HEK293 (cell line): ENCODE measurements at regions not wholly inside any gene's neighbourhood (a gene's known extent, or its start where the extent isn't known, plus 50 kb on each side); places are given as distances from the start of the nearest gene placed in this dataset.

Source experiments
- BCL11B ChIP-seq: fragments of 450-650 bp; formaldehyde crosslinking; IDR thresholded peaks from 2 replicates; pipeline ENCODE4 v1.5.1; 2016; ENCODE audit warnings: low read depth, missing biosample characterization, missing genetic modification characterization
- KLF10 ChIP-seq: fragments of 450-650 bp; IDR thresholded peaks from 2 replicates; pipeline ENCODE4 v1.5.1; 2018; ENCODE audit warnings: missing biosample characterization, mild to moderate bottlenecking, missing genetic modification characterization
- ZNF426 ChIP-seq: fragments of 450-650 bp; formaldehyde crosslinking; IDR thresholded peaks from 2 replicates; pipeline ENCODE4 v1.5.1; 2017; ENCODE audit warnings: missing biosample characterization, missing genetic modification characterization, mild to moderate bottlenecking, inconsistent platforms, moderate library complexity
- ZNF626 ChIP-seq: fragments of 450-650 bp; sonication (Bioruptor Pico); formaldehyde crosslinking; IDR thresholded peaks from 2 replicates; pipeline ENCODE4 v1.5.1; 2018; ENCODE audit warnings: missing biosample characterization, missing genetic modification characterization, inconsistent platforms
- TF ChIP-seq, protein P1 (sequence below): fragments of 450-650 bp; formaldehyde crosslinking; IDR thresholded peaks from 2 replicates; pipeline ENCODE4 v1.5.1; 2016; ENCODE audit warnings: missing biosample characterization, missing genetic modification characterization
- TF ChIP-seq, protein P2 (sequence below): fragments of 450-650 bp; formaldehyde crosslinking; IDR thresholded peaks from 2 replicates; pipeline ENCODE4 v1.5.1; 2016; ENCODE audit warnings: missing biosample characterization, missing genetic modification characterization

DNA sequence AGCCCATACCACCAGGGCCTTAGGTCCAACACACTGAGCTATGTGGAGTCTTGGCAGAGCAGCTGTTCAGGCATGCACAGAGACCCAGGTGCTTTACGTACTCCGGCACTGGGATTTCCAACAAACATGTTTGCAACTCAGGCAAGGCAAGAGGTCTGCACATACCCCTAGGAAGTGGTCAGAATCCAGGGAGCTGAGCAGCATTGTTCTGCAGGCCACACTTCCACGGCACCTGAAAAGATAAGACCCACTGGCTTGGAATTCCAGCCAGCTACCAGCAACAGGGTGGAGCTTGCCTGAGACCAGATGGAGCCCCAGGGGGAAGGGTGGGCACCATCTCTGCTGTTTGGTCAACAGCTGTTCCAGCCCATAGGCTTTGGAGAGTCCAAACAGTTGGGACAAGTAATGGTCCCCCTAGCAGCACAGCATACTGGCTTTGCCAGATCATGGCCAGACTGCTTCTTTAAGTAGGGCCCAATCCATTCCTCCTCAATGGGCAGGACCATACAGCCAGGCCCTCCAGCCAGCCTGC lies 51.7 kb upstream of the LRRC8B start:
- TF ChIP-seq, protein P1, sequence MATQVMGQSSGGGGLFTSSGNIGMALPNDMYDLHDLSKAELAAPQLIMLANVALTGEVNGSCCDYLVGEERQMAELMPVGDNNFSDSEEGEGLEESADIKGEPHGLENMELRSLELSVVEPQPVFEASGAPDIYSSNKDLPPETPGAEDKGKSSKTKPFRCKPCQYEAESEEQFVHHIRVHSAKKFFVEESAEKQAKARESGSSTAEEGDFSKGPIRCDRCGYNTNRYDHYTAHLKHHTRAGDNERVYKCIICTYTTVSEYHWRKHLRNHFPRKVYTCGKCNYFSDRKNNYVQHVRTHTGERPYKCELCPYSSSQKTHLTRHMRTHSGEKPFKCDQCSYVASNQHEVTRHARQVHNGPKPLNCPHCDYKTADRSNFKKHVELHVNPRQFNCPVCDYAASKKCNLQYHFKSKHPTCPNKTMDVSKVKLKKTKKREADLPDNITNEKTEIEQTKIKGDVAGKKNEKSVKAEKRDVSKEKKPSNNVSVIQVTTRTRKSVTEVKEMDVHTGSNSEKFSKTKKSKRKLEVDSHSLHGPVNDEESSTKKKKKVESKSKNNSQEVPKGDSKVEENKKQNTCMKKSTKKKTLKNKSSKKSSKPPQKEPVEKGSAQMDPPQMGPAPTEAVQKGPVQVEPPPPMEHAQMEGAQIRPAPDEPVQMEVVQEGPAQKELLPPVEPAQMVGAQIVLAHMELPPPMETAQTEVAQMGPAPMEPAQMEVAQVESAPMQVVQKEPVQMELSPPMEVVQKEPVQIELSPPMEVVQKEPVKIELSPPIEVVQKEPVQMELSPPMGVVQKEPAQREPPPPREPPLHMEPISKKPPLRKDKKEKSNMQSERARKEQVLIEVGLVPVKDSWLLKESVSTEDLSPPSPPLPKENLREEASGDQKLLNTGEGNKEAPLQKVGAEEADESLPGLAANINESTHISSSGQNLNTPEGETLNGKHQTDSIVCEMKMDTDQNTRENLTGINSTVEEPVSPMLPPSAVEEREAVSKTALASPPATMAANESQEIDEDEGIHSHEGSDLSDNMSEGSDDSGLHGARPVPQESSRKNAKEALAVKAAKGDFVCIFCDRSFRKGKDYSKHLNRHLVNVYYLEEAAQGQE = no peak
- TF ChIP-seq, protein P2, sequence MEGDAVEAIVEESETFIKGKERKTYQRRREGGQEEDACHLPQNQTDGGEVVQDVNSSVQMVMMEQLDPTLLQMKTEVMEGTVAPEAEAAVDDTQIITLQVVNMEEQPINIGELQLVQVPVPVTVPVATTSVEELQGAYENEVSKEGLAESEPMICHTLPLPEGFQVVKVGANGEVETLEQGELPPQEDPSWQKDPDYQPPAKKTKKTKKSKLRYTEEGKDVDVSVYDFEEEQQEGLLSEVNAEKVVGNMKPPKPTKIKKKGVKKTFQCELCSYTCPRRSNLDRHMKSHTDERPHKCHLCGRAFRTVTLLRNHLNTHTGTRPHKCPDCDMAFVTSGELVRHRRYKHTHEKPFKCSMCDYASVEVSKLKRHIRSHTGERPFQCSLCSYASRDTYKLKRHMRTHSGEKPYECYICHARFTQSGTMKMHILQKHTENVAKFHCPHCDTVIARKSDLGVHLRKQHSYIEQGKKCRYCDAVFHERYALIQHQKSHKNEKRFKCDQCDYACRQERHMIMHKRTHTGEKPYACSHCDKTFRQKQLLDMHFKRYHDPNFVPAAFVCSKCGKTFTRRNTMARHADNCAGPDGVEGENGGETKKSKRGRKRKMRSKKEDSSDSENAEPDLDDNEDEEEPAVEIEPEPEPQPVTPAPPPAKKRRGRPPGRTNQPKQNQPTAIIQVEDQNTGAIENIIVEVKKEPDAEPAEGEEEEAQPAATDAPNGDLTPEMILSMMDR = no peak
- no peak for TF ChIP-seq ZNF426
- no peak for TF ChIP-seq BCL11B (tag by site-specific recombination)
- TF ChIP-seq KLF10 (tag by site-specific recombination) = no peak
- no peak for TF ChIP-seq ZNF626 (tag by site-specific recombination)
